MM.1S (cell line): ENCODE measurements at regions not wholly inside any gene's neighbourhood (a gene's known extent, or its start where the extent isn't known, plus 50 kb on each side); places are given as distances from the start of the nearest gene placed in this dataset.

ENCODE experiments used
- DNase-seq: peaks from one replicate; pipeline ENCODE4 v3.0.0-alpha.2; 2015
- H2AFZ ChIP-seq: fragments of 300-600 bp; sonication (generic); 2 replicates; pipeline ENCODE4 v1.6.0; 2016; ENCODE audit warnings: antibody characterized with exemption, low read length
- H3F3A ChIP-seq: fragments of 300-600 bp; sonication (generic); 2 replicates; pipeline ENCODE4 v1.6.1; 2016; ENCODE audit warnings: mild to moderate bottlenecking, antibody characterized with exemption, low read length, moderate library complexity, mixed read lengths; ENCODE audit not compliant: insufficient read depth
- H3K27ac ChIP-seq: fragments of 300-600 bp; sonication (generic); 2 replicates; pipeline ENCODE4 v1.5.1; 2016; ENCODE audit warnings: mild to moderate bottlenecking, low read length
- H3K27me3 ChIP-seq: fragments of 300-600 bp; sonication (generic); replicated peaks from 2 replicates; pipeline ENCODE4 v1.6.0; 2016; ENCODE audit warnings: low read length; ENCODE audit not compliant: insufficient read depth
- H3K36me3 ChIP-seq: fragments of 300-600 bp; sonication (generic); replicated peaks from 2 replicates; pipeline ENCODE4 v1.6.1; 2016; ENCODE audit warnings: mild to moderate bottlenecking, low read length, mixed read lengths; ENCODE audit not compliant: insufficient read depth
- H3K4me1 ChIP-seq: fragments of 300-600 bp; sonication (generic); 2 replicates; pipeline ENCODE4 v1.6.1; 2016; ENCODE audit warnings: low read length, mixed read lengths
- H3K4me2 ChIP-seq: fragments of 300-600 bp; sonication (generic); 2 replicates; pipeline ENCODE4 v1.6.0; 2016; ENCODE audit warnings: low read depth, low read length
- H3K4me3 ChIP-seq: fragments of 300-600 bp; sonication (generic); 2 replicates; pipeline ENCODE4 v1.5.1; 2016; ENCODE audit warnings: low read length, mixed read lengths
- H3K79me2 ChIP-seq: fragments of 300-600 bp; sonication (generic); 2 replicates; pipeline ENCODE4 v1.6.1; 2016; ENCODE audit warnings: mixed run types, low read length, mixed read lengths
- H3K9ac ChIP-seq: fragments of 300-600 bp; sonication (generic); 2 replicates; pipeline ENCODE4 v1.6.1; 2016; ENCODE audit warnings: low read length, mixed read lengths
- H3K9me2 ChIP-seq: fragments of 300-600 bp; sonication (generic); replicated peaks from 2 replicates; pipeline ENCODE4 v1.6.1; 2016; ENCODE audit warnings: mild to moderate bottlenecking, low read length, mixed read lengths; ENCODE audit not compliant: insufficient read depth
- H3K9me3 ChIP-seq: fragments of 300-600 bp; sonication (generic); replicated peaks from 2 replicates; pipeline ENCODE4 v1.6.1; 2016; ENCODE audit warnings: mild to moderate bottlenecking, low read length, mixed read lengths; ENCODE audit not compliant: insufficient read depth
- H4K20me1 ChIP-seq: fragments of 300-600 bp; sonication (generic); 2 replicates; pipeline ENCODE4 v1.6.1; 2016; ENCODE audit warnings: mild to moderate bottlenecking, low read length, moderate library complexity, mixed read lengths; ENCODE audit not compliant: insufficient read depth
- EZH2 ChIP-seq: fragments of 300-600 bp; sonication (generic); optimal IDR thresholded peaks from 2 replicates; pipeline ENCODE3; 2017; ENCODE audit warnings: low read depth, mild to moderate bottlenecking, antibody characterized with exemption, low read length, mixed read lengths
- EZH2phosphoT487 ChIP-seq: fragments of 300-600 bp; sonication (generic); IDR thresholded peaks from 2 replicates; pipeline ENCODE4 v1.6.1; 2018; ENCODE audit warnings: antibody characterized with exemption, low read length
- TF ChIP-seq, protein P1 (sequence below): fragments of 300-600 bp; sonication (generic); IDR thresholded peaks from 2 replicates; pipeline ENCODE4 v1.5.1; 2016; ENCODE audit warnings: antibody characterized with exemption, low read length, mixed read lengths

- no peak overlapping the region for H3K27ac ChIP-seq
- H3K4me3 ChIP-seq, result no peak overlapping the region
- no peaks in the 10 kb centered on the region for H3K36me3 ChIP-seq
- no peak overlapping the region for H2AFZ ChIP-seq
- H3K79me2 ChIP-seq, result no peaks in the 10 kb centered on the region
- H3K9me3 ChIP-seq, result no peaks in the 10 kb centered on the region
- no peaks in the 10 kb centered on the region for H3K27me3 ChIP-seq
- no peaks in the 10 kb centered on the region for H4K20me1 ChIP-seq
- no peak overlapping the region for H3K4me2 ChIP-seq
- H3K9me2 ChIP-seq, result no peaks in the 10 kb centered on the region
- DNase-seq, result no peak
- H3F3A ChIP-seq, result no peaks in the 10 kb centered on the region
- TF ChIP-seq EZH2 (no peak), EZH2phosphoT487 (no peak)
- TF ChIP-seq, protein P1, sequence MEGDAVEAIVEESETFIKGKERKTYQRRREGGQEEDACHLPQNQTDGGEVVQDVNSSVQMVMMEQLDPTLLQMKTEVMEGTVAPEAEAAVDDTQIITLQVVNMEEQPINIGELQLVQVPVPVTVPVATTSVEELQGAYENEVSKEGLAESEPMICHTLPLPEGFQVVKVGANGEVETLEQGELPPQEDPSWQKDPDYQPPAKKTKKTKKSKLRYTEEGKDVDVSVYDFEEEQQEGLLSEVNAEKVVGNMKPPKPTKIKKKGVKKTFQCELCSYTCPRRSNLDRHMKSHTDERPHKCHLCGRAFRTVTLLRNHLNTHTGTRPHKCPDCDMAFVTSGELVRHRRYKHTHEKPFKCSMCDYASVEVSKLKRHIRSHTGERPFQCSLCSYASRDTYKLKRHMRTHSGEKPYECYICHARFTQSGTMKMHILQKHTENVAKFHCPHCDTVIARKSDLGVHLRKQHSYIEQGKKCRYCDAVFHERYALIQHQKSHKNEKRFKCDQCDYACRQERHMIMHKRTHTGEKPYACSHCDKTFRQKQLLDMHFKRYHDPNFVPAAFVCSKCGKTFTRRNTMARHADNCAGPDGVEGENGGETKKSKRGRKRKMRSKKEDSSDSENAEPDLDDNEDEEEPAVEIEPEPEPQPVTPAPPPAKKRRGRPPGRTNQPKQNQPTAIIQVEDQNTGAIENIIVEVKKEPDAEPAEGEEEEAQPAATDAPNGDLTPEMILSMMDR, result no peak
- H3K9ac ChIP-seq, result no peak overlapping the region
- H3K4me1 ChIP-seq, result no peaks in the 10 kb centered on the region
These were observed 386.2 kb upstream of the ARHGEF26 start for GRCh38 chr3:153734777-153735551.

- Histone ChIP-seq H3F3A (no peaks in the 10 kb centered on the region), H4K20me1 (no peaks in the 10 kb centered on the region), H2AFZ (no peak overlapping the region), H3K27ac (no peak overlapping the region), H3K79me2 (no peaks in the 10 kb centered on the region), H3K9ac (no peak overlapping the region), H3K36me3 (no peaks in the 10 kb centered on the region), H3K9me3 (no peaks in the 10 kb centered on the region), H3K4me2 (no peak overlapping the region), H3K4me1 (peaks cover 1% of the 10 kb centered on the region; the same call in 1 of the 2 replicates), H3K27me3 (no peaks in the 10 kb centered on the region), H3K4me3 (no peak overlapping the region), H3K9me2 (no peaks in the 10 kb centered on the region)
- no peak for DNase-seq
- TF ChIP-seq EZH2 (no peak), EZH2phosphoT487 (no peak)
- TF ChIP-seq, protein P1, result no peak
These were observed 381.1 kb upstream of the ARHGEF26 start for GRCh38 chr3:153740109-153740508.

DNA sequence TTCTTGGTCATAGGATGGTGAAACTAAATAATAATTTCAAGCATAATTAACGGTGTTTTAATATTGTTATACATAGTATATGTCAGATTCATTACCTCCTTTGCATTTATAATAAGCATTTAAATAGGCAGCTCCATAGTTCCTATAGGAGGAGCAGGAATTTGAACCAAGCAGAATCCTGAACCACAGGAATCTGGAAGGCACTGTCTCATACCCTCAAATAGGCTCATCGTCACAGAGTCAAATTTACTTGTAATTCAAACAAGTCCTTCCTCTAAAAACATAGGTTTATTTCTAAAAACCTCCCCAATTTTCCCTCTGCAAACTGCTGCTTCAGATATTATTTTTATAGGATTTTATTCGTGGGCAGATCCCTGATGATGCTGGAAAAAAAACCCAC, 376.3 kb upstream of the ARHGEF26 start:
- TF ChIP-seq, protein P1, result no peak
- TF ChIP-seq EZH2phosphoT487 (no peak), EZH2 (no peak)
- Histone ChIP-seq H3K9ac (no peak overlapping the region), H3K9me3 (no peaks in the 10 kb centered on the region), H3K79me2 (no peaks in the 10 kb centered on the region), H2AFZ (no peak overlapping the region), H3K4me2 (no peak overlapping the region), H4K20me1 (no peaks in the 10 kb centered on the region), H3F3A (no peaks in the 10 kb centered on the region), H3K4me1 (peaks cover 3% of the 10 kb centered on the region; the same call in 1 of the 2 replicates), H3K27ac (no peak overlapping the region), H3K27me3 (no peaks in the 10 kb centered on the region), H3K4me3 (no peak overlapping the region), H3K36me3 (no peaks in the 10 kb centered on the region), H3K9me2 (no peaks in the 10 kb centered on the region)
- DNase-seq, result no peak
